Left ventricle myocardium inferior (tissue), 1 donor: ENCODE measurements at regions not wholly inside any gene's neighbourhood (a gene's known extent, or its start where the extent isn't known, plus 50 kb on each side); places are given as distances from the start of the nearest gene placed in this dataset.

Experiments used
- DNase-seq: peaks from one replicate; pipeline ENCODE4 v3.0.0-alpha.2; 2020
- H3K27ac ChIP-seq: fragments of 200-600 bp; replicated peaks from 2 replicates; pipeline ENCODE4 v1.8.0; 2021
- H3K27me3 ChIP-seq: fragments of 200-600 bp; 2 replicates; pipeline ENCODE4 v1.8.0; 2021; ENCODE audit warnings: low read depth
- H3K36me3 ChIP-seq: fragments of 200-600 bp; 2 replicates; pipeline ENCODE4 v1.8.0; 2021
- H3K4me1 ChIP-seq: fragments of 200-600 bp; 2 replicates; pipeline ENCODE4 v1.8.0; 2021
- H3K4me3 ChIP-seq: fragments of 200-600 bp; 2 replicates; pipeline ENCODE4 v1.8.0; 2021; ENCODE audit warnings: mild to moderate bottlenecking, moderate library complexity
- H3K9me3 ChIP-seq: fragments of 200-600 bp; replicated peaks from 2 replicates; pipeline ENCODE4 v1.8.0; 2021
- CTCF ChIP-seq: fragments of 200-600 bp; IDR thresholded peaks from 2 replicates; pipeline ENCODE4 v1.8.0; 2021; ENCODE audit warnings: antibody characterized with exemption, mild to moderate bottlenecking, borderline replicate concordance
- intact Hi-C: fragments of 100-400 bp; cut with micrococcal nuclease; formaldehyde crosslinking; loops from one replicate; pipeline ENCODE4 v1.11.0; 2022
- donor health status: DM: no; HTN: yes; CAD: no; lungs with severe emphysema.

- intact Hi-C loops, result no loop called here
- H3K27ac ChIP-seq, result no peak overlapping the region
- peaks cover 60% of the 10 kb centered on the region for H3K27me3 ChIP-seq
- DNase-seq, result no peak
- H3K36me3 ChIP-seq, result no peaks in the 10 kb centered on the region
- no peaks in the 10 kb centered on the region for H3K9me3 ChIP-seq
- no peak overlapping the region for H3K4me3 ChIP-seq
- no peak for TF ChIP-seq CTCF
- H3K4me1 ChIP-seq, result no peaks in the 10 kb centered on the region
These were observed 63.4 kb upstream of the ZNF423 start for GRCh38 chr16:49919327-49919726.

- H3K4me1 ChIP-seq, result no peaks in the 10 kb centered on the region
- intact Hi-C loops, result no loop called here
These were observed 64.5 kb upstream of the ZNF423 start for GRCh38 chr16:49920397-49920796.

GRCh38 chr16:49921106-49921505 is 65.2 kb upstream of the ZNF423 start:
- Histone ChIP-seq H3K36me3 (no peaks in the 10 kb centered on the region), H3K4me3 (no peak overlapping the region), H3K4me1 (no peaks in the 10 kb centered on the region), H3K9me3 (no peaks in the 10 kb centered on the region), H3K27me3 (peaks cover 54% of the 10 kb centered on the region), H3K27ac (no peak overlapping the region)
- TF ChIP-seq CTCF, result no peak
- intact Hi-C loops, result no loop called here
- DNase-seq, result no peak

More at GRCh38 chr16:49920397-49920796, 64.5 kb upstream of the ZNF423 start:
- Histone ChIP-seq H3K9me3 (no peaks in the 10 kb centered on the region), H3K27me3 (peaks cover 58% of the 10 kb centered on the region), H3K27ac (no peak overlapping the region), H3K4me3 (no peak overlapping the region), H3K36me3 (no peaks in the 10 kb centered on the region)
- no peak for DNase-seq
- no peak for TF ChIP-seq CTCF

- peak; percentile 78 for TF ChIP-seq CTCF
- H3K27ac ChIP-seq, result no peak overlapping the region
- peaks cover 46% of the 10 kb centered on the region for H3K27me3 ChIP-seq
- peak; percentile 44 for DNase-seq
- H3K4me3 ChIP-seq, result no peak overlapping the region
- no peaks in the 10 kb centered on the region for H3K4me1 ChIP-seq
- H3K36me3 ChIP-seq, result no peaks in the 10 kb centered on the region
- intact Hi-C loops, result no loop called here
- no peaks in the 10 kb centered on the region for H3K9me3 ChIP-seq
These were observed 66.0 kb upstream of the ZNF423 start for GRCh38 chr16:49921791-49922456.

GRCh38 chr16:49923411-49923810 is 67.5 kb upstream of the ZNF423 start:
- no peaks in the 10 kb centered on the region for H3K36me3 ChIP-seq
- H3K4me3 ChIP-seq, result no peak overlapping the region
- H3K4me1 ChIP-seq, result no peaks in the 10 kb centered on the region
- no peaks in the 10 kb centered on the region for H3K9me3 ChIP-seq
- intact Hi-C loops, result no loop called here
- H3K27me3 ChIP-seq, result peaks cover 44% of the 10 kb centered on the region
- no peak for DNase-seq
- TF ChIP-seq CTCF, result no peak
- no peak overlapping the region for H3K27ac ChIP-seq
